Neural progenitor cell (in vitro differentiated cells): ENCODE measurements at regions not wholly inside any gene's neighbourhood (a gene's known extent, or its start where the extent isn't known, plus 50 kb on each side); places are given as distances from the start of the nearest gene placed in this dataset.

Experiments
- EZH2 ChIP-seq: fragments of 200-600 bp; sonication (generic); IDR thresholded peaks from 2 replicates; pipeline ENCODE4 v1.6.1; 2017; ENCODE audit warnings: antibody characterized with exemption, mild to moderate bottlenecking, moderate library complexity
- TF ChIP-seq, protein P1 (sequence below): fragments of 200-600 bp; sonication (generic); IDR thresholded peaks from 2 replicates; pipeline ENCODE4 v1.5.1; 2017; ENCODE audit warnings: antibody characterized with exemption, mild to moderate bottlenecking

DNA sequence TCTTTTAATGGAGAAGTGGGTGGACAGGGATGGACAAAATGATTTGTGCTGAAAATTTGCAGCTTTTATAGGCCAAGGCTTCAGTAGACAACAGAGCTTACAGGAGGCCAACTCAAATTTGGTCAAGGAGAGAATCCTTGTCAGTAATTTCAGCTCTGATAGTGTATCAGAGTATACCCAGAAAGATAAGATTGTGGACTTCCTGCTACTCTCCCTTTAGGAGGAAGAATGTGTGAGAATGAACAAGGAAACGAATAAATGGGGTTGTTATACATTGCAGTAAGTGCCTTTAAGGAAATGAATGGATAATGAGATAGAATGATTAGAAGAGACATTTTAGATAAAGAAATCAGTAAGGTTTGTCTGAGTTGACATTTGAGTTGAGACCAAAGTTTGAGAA is 519.9 kb downstream of the UTRN start:
- TF ChIP-seq, protein P1, sequence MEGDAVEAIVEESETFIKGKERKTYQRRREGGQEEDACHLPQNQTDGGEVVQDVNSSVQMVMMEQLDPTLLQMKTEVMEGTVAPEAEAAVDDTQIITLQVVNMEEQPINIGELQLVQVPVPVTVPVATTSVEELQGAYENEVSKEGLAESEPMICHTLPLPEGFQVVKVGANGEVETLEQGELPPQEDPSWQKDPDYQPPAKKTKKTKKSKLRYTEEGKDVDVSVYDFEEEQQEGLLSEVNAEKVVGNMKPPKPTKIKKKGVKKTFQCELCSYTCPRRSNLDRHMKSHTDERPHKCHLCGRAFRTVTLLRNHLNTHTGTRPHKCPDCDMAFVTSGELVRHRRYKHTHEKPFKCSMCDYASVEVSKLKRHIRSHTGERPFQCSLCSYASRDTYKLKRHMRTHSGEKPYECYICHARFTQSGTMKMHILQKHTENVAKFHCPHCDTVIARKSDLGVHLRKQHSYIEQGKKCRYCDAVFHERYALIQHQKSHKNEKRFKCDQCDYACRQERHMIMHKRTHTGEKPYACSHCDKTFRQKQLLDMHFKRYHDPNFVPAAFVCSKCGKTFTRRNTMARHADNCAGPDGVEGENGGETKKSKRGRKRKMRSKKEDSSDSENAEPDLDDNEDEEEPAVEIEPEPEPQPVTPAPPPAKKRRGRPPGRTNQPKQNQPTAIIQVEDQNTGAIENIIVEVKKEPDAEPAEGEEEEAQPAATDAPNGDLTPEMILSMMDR = no peak
- no peak for TF ChIP-seq EZH2
